Lung (tissue), 11 donors: ENCODE measurements at regions not wholly inside any gene's neighbourhood (a gene's known extent, or its start where the extent isn't known, plus 50 kb on each side); places are given as distances from the start of the nearest gene placed in this dataset.

Experiments used
- ATAC-seq: fragments of 200-7000 bp; cut with Tn5 transposase; one replicate; pipeline ENCODE4 v1.9.1; 2020; ENCODE audit warnings: moderate number of reproducible peaks; ENCODE audit not compliant: insufficient read depth, low FRiP score
- DNase-seq, 3 donors: peaks; one replicate each; pipeline ENCODE4 v3.0.0-alpha.2; 2013 to 2017
- H3K27ac ChIP-seq, 2 donors: one replicate each; pipeline ENCODE4 v1.5.1; 2013; ENCODE audit warnings: mild to moderate bottlenecking in 2 of 2, moderate library complexity in 2 of 2, control low read depth in 1 of 2, inconsistent platforms in 1 of 2, low read depth in 1 of 2, low read length in 1 of 2
- H3K27me3 ChIP-seq, 3 donors: one replicate each; pipeline ENCODE4 v1.5.1; 2013; ENCODE audit warnings: low read length in 2 of 3; ENCODE audit not compliant: control insufficient read depth in 3 of 3, insufficient read depth in 3 of 3
- H3K36me3 ChIP-seq, 4 donors: one replicate each; pipeline ENCODE4 v1.5.1; 2013; ENCODE audit warnings: low read length in 4 of 4, mild to moderate bottlenecking in 1 of 4, moderate library complexity in 1 of 4; ENCODE audit not compliant: control insufficient read depth in 4 of 4, insufficient read depth in 4 of 4
- H3K4me1 ChIP-seq, 5 donors: one replicate each; pipeline ENCODE4 v1.5.1; 2013; ENCODE audit warnings: low read length in 5 of 5, mild to moderate bottlenecking in 2 of 5, moderate library complexity in 1 of 5; ENCODE audit not compliant: control insufficient read depth in 5 of 5, insufficient read depth in 5 of 5
- H3K4me3 ChIP-seq: one replicate; pipeline ENCODE4 v1.5.1; 2013; ENCODE audit warnings: mild to moderate bottlenecking, control low read depth, moderate library complexity
- H3K9ac ChIP-seq, 2 donors: one replicate each; pipeline ENCODE4 v1.5.1; 2013; ENCODE audit warnings: low read length in 2 of 2, control low read depth in 1 of 2; ENCODE audit not compliant: insufficient read depth in 1 of 2
- H3K9me3 ChIP-seq, 4 donors: one replicate each; pipeline ENCODE4 v1.5.1; 2013; ENCODE audit warnings: low read length in 3 of 4, mild to moderate bottlenecking in 1 of 4, moderate library complexity in 1 of 4; ENCODE audit not compliant: control insufficient read depth in 4 of 4, insufficient read depth in 3 of 4
- CTCF ChIP-seq: IDR thresholded peaks from 2 replicates; pipeline ENCODE4 v1.5.1; 2012; ENCODE audit warnings: mild to moderate bottlenecking; ENCODE audit errors: control extremely low read depth, extremely low read depth
- WGBS, 2 donors: extraction: QIAGEN DNeasy Blood & Tissue Kit; methylation state at CpG; one replicate each; pipeline ENCODE4 v1.1.7; 2013; 5-methylcytosine and 5-hydroxymethylcytosine counted together
- donor health status: control.
- donor health status: control.
- donor health status: Bipolar disorder and iron deficiency.
- donor health status: healthy.
- donor health status: DM: yes; HTN: yes; CAD: no.

- Histone ChIP-seq H3K4me1 (no peaks in the 10 kb centered on the region), H3K27me3 (no peaks in the 10 kb centered on the region), H3K9ac (no peak overlapping the region), H3K9me3 (no peaks in the 10 kb centered on the region), H3K4me3 (no peak overlapping the region), H3K27ac (no peak overlapping the region), H3K36me3 (no peaks in the 10 kb centered on the region)
- WGBS, 2 donors: 69 to 77% methylated on average over 4 of the region's 4 CpGs
- TF ChIP-seq CTCF: no peak
- DNase-seq (no peak), ATAC-seq (no peak)
These were observed 206.0 kb upstream of the HMCN1 start for GRCh38 chr1:185528084-185528676.

DNA sequence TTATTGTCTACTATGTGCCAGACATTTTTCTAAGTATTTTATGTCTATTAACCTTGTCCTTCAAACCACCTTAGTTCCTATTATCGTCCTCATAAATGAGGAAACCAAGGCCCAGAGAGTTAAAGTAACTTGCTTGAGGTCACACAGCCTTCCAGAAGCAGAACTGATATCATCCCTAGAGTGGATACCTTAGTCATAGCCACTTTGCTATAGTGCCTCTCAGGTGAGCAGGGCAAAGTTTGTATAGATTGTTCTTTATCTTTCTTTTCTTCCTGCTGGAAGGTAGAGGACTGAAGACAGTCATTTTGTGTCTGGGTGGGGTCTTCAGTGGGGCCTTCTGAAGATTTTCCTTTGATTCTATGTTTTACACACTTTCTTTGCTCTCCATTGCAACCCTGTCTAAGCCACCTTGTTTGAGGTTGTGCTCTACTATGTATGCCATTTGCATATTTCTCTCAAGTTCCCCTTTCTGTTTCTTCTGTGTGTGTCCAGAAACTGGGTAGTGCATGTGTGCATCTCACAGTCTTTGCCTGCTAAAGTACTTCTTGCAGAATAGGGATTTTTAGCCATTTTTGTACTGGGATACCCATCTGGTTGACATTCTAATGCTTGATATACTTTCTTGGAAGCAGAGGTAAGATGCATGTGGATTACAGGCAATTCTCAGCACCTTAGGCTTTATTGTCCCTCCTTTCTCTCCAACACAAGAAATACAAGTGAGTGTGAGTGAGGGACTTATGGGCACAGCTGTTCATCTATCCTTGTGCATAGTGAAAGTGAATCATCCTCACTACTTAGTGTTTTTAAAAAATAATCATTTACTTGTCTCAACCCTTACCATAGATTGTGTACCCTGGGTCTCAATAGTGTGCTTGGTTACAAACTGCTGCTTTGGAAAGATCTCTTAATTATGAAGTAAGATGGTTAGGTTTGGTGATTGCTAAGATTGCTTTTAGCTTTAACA, 207.6 kb upstream of the HMCN1 start:
- 73 to 79% methylated on average over 1 of the region's 1 CpG for WGBS, 2 donors
- Histone ChIP-seq H3K9me3 (no peaks in the 10 kb centered on the region), H3K36me3 (no peaks in the 10 kb centered on the region), H3K9ac (no peak overlapping the region), H3K27me3 (no peaks in the 10 kb centered on the region), H3K4me3 (no peak overlapping the region), H3K4me1 (no peaks in the 10 kb centered on the region), H3K27ac (no peak overlapping the region)
- ATAC-seq: no peak
- no peak for TF ChIP-seq CTCF
- no peak for DNase-seq

DNA sequence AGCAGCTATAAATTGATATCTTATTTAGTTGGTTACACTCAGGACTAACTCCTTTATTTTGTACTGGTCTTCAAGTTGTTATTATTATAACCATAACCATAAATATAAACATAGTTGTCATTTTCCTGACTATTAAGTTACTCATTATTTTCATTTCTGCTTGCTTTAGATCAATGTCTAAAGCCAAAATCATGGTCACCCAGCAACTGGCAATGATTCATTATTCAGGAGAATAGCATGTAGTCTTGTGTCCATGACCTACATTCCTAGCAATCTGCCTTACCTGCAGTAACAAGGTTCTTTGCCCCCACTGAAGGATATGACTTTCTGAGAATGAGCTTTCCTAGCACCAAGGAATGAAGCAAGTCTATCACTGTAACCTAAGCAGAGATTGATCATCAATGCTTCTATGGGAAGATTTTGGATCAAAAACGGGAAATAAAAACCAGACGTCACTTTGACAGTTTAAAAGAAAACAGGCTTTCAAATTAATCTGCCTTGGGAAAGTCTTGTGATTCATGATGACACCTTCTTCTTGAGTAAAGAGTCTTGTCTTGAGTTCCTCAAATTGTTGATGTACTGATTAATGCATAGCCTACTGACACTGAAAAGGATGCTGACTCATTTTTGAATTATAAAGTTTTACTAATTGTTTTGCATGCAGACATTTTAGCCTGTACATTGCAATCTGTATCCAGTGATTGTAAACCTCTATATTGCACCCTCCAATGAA, 203.3 kb upstream of the IVNS1ABP start:
- H3K27me3 ChIP-seq: no peaks in the 10 kb centered on the region
- H3K4me1 ChIP-seq: no peaks in the 10 kb centered on the region
- H3K27ac ChIP-seq: no peak overlapping the region
- H3K36me3 ChIP-seq: no peaks in the 10 kb centered on the region
- DNase-seq (no peak), ATAC-seq (no peak)
- no peak overlapping the region for H3K9ac ChIP-seq
- WGBS, 2 donors: 67 to 72% methylated on average over 2 of the region's 2 CpGs
- no peak overlapping the region for H3K4me3 ChIP-seq
- TF ChIP-seq CTCF: no peak
- peaks cover 0 to 4% (median 0%) of the 10 kb centered on the region in 4 donors for H3K9me3 ChIP-seq
